Parathyroid adenoma (tissue), 2 donors: ENCODE measurements at regions not wholly inside any gene's neighbourhood (a gene's known extent, or its start where the extent isn't known, plus 50 kb on each side); places are given as distances from the start of the nearest gene placed in this dataset.
"Not testable (repeated sequence)": the region's sequence is repeated elsewhere in the genome, so short reads cannot be mapped to it uniquely, and the experiment has no call there.

ENCODE experiments used
- H2AFZ ChIP-seq: fragments of 300-600 bp; sonication (generic); one replicate; pipeline ENCODE4 v1.7.0; 2017; ENCODE audit warnings: antibody characterized with exemption, mild to moderate bottlenecking
- H3K27ac ChIP-seq: fragments of 300-600 bp; sonication (generic); one replicate; pipeline ENCODE4 v1.7.0; 2017
- H3K27me3 ChIP-seq: fragments of 300-600 bp; sonication (generic); one replicate; pipeline ENCODE4 v1.7.0; 2017; ENCODE audit warnings: low read length; ENCODE audit not compliant: control insufficient read depth, insufficient read depth
- H3K36me3 ChIP-seq: fragments of 300-600 bp; sonication (generic); one replicate; pipeline ENCODE4 v1.7.0; 2017; ENCODE audit warnings: low read length; ENCODE audit not compliant: control insufficient read depth, insufficient read depth
- H3K4me1 ChIP-seq: fragments of 300-600 bp; sonication (generic); one replicate; pipeline ENCODE4 v1.7.0; 2017; ENCODE audit warnings: control low read depth
- H3K4me2 ChIP-seq: fragments of 300-600 bp; sonication (generic); one replicate; pipeline ENCODE4 v1.7.0; 2017; ENCODE audit warnings: low read length
- H3K4me3 ChIP-seq: fragments of 300-600 bp; sonication (generic); one replicate; pipeline ENCODE4 v1.7.0; 2017; ENCODE audit warnings: low read depth, low read length
- H3K79me2 ChIP-seq: fragments of 300-600 bp; sonication (generic); one replicate; pipeline ENCODE4 v1.7.0; 2017; ENCODE audit warnings: control low read depth
- H3K9ac ChIP-seq: fragments of 300-600 bp; sonication (generic); one replicate; pipeline ENCODE4 v1.7.0; 2017; ENCODE audit warnings: mild to moderate bottlenecking
- H3K9me3 ChIP-seq: fragments of 300-600 bp; sonication (generic); one replicate; pipeline ENCODE4 v1.7.0; 2017; ENCODE audit warnings: low read length; ENCODE audit not compliant: control insufficient read depth
- CTCF ChIP-seq: fragments of 300-600 bp; sonication (generic); IDR thresholded peaks from one replicate; pipeline ENCODE4 v1.7.0; 2017; ENCODE audit warnings: antibody characterized with exemption, mild to moderate bottlenecking
- donor health status: primary hyperparathyroidism.

- Histone ChIP-seq H2AFZ (no peak overlapping the region), H3K27ac (no peak overlapping the region), H3K9ac (no peak overlapping the region), H3K79me2 (no peaks in the 10 kb centered on the region), H3K4me3 (no peak overlapping the region), H3K36me3 (no peaks in the 10 kb centered on the region), H3K4me2 (no peak overlapping the region), H3K4me1 (no peaks in the 10 kb centered on the region), H3K9me3 (no peaks in the 10 kb centered on the region), H3K27me3 (no peaks in the 10 kb centered on the region)
- TF ChIP-seq CTCF: no peak
These were observed 242.7 kb downstream of the ASXL3 start for GRCh38 chr18:33820517-33821371.

GRCh38 chr18:33819692-33820343 is 241.8 kb downstream of the ASXL3 start:
- not testable (repeated sequence) for H2AFZ ChIP-seq

GRCh38 chr18:33818145-33818544 is 240.1 kb downstream of the ASXL3 start:
- no peak overlapping the region for H3K4me2 ChIP-seq
- no peaks in the 10 kb centered on the region for H3K36me3 ChIP-seq
- H3K4me1 ChIP-seq: no peaks in the 10 kb centered on the region
- H3K9ac ChIP-seq: no peak overlapping the region
- no peak overlapping the region for H3K27ac ChIP-seq
- TF ChIP-seq CTCF: no peak
- no peaks in the 10 kb centered on the region for H3K27me3 ChIP-seq
- H2AFZ ChIP-seq: no peak overlapping the region
- H3K9me3 ChIP-seq: no peaks in the 10 kb centered on the region
- no peaks in the 10 kb centered on the region for H3K79me2 ChIP-seq
- no peak overlapping the region for H3K4me3 ChIP-seq

More at GRCh38 chr18:33819692-33820343, 241.8 kb downstream of the ASXL3 start:
- H3K27me3 ChIP-seq, H3K4me2 ChIP-seq, H3K9ac ChIP-seq, H3K36me3 ChIP-seq, H3K4me1 ChIP-seq, H3K4me3 ChIP-seq, H3K27ac ChIP-seq, H3K79me2 ChIP-seq, H3K9me3 ChIP-seq: not testable (repeated sequence)

- no peak for TF ChIP-seq CTCF
- H3K79me2 ChIP-seq: no peaks in the 10 kb centered on the region
- no peak overlapping the region for H2AFZ ChIP-seq
- H3K9ac ChIP-seq: no peak overlapping the region
- no peak overlapping the region for H3K4me2 ChIP-seq
- H3K36me3 ChIP-seq: no peaks in the 10 kb centered on the region
- no peak overlapping the region for H3K4me3 ChIP-seq
- H3K27me3 ChIP-seq: no peaks in the 10 kb centered on the region
- H3K9me3 ChIP-seq: no peaks in the 10 kb centered on the region
- H3K4me1 ChIP-seq: no peaks in the 10 kb centered on the region
- no peak overlapping the region for H3K27ac ChIP-seq
These were observed 239.1 kb downstream of the ASXL3 start for GRCh38 chr18:33817096-33817495.

- no peak overlapping the region for H2AFZ ChIP-seq
- no peak overlapping the region for H3K27ac ChIP-seq
- H3K27me3 ChIP-seq: no peaks in the 10 kb centered on the region
- H3K4me2 ChIP-seq: no peak overlapping the region
- H3K36me3 ChIP-seq: no peaks in the 10 kb centered on the region
- TF ChIP-seq CTCF: no peak
- no peak overlapping the region for H3K4me3 ChIP-seq
- H3K9ac ChIP-seq: no peak overlapping the region
- no peaks in the 10 kb centered on the region for H3K4me1 ChIP-seq
- H3K79me2 ChIP-seq: no peaks in the 10 kb centered on the region
- no peaks in the 10 kb centered on the region for H3K9me3 ChIP-seq
These were observed 236.5 kb downstream of the ASXL3 start for GRCh38 chr18:33814546-33814945.
